ENCODE measurements at regions not wholly inside any gene's neighbourhood (a gene's known extent, or its start where the extent isn't known, plus 50 kb on each side); places are given as distances from the start of the nearest gene placed in this dataset.

- Histone ChIP-seq H4K5ac (ENCODE audit: low read depth, low read length) (no peak overlapping the region), H3K9me3 (ENCODE audit: control insufficient read depth, insufficient read depth, low read length) (peaks cover 8% of the 10 kb centered on the region), H3K27ac (ENCODE audit: insufficient read depth, low read length) (no peak overlapping the region), H2AK9ac (replicated peaks; ENCODE audit: low read depth, low read length, poor library complexity) (no peak overlapping the region), H3K4me1 (ENCODE audit: control insufficient read depth, insufficient read depth, low read length) (no peaks in the 10 kb centered on the region), H3K4me2 (ENCODE audit: low read depth, low read length) (no peak overlapping the region), H3K4ac (ENCODE audit: low read depth, low read length) (no peak overlapping the region), H4K20me1 (ENCODE audit: insufficient read depth, low read length) (no peaks in the 10 kb centered on the region), H3K4me3 (ENCODE audit: insufficient read depth, low read depth, low read length) (no peak overlapping the region), H3K9me1 (ENCODE audit: insufficient read depth, low read length) (no peaks in the 10 kb centered on the region), H2AFZ (replicated peaks; ENCODE audit: low read length, poor library complexity) (no peak overlapping the region), H2BK120ac (ENCODE audit: low read depth, low read length) (no peak overlapping the region), H3K36me3 (ENCODE audit: control insufficient read depth, insufficient read depth, low read length) (no peaks in the 10 kb centered on the region), H3K18ac (ENCODE audit: low read depth, low read length) (no peak overlapping the region), H3K27me3 (ENCODE audit: control insufficient read depth, insufficient read depth, low read length) (no peaks in the 10 kb centered on the region), H2BK15ac (ENCODE audit: low read depth, low read length) (no peak overlapping the region), H4K8ac (ENCODE audit: low read depth in 2 of 2, low read length in 2 of 2) (no peak overlapping the region), H3K56ac (ENCODE audit: extremely low read depth, insufficient read depth, low read length) (no peak overlapping the region), H2AK5ac (ENCODE audit: low read depth, low read length) (no peak overlapping the region), H2BK5ac (ENCODE audit: low read depth, low read length, poor library complexity, severe bottlenecking) (no peak overlapping the region), H3K79me1 (ENCODE audit: low read depth in 1 of 2, low read length in 2 of 2) (no peaks in the 10 kb centered on the region), H3K9ac (ENCODE audit: low read depth, low read length) (no peak overlapping the region), H4K91ac (ENCODE audit: insufficient read depth, low read depth, low read length) (no peak overlapping the region), H3K23ac (ENCODE audit: low read depth, low read length) (no peak overlapping the region), H3K14ac (replicated peaks; ENCODE audit: low read depth, low read length) (no peak overlapping the region), H2BK20ac (ENCODE audit: low read depth, low read length) (no peak overlapping the region)
- intact Hi-C loops (cut with micrococcal nuclease) (no loop called here), dilution Hi-C loops (cut with HindIII; ENCODE audit: low sequenced_read_pairs, unreplicated experiment) (no loop called here), in situ Hi-C loops (cut with MboI; ENCODE audit: low sequenced_read_pairs) (no loop called here)
- ATAC-seq (ENCODE audit: low read depth) (no peak), DNase-seq (no peak)
- BruUV-seq (replicated peaks) = no TSS peak
- TF ChIP-seq MAFK (IDR thresholded peaks at IDR 0.05; ENCODE audit: low read depth, low read length) = no peak
- no peak for TF ChIP-seq RFX5 (IDR thresholded peaks at IDR 0.05; ENCODE audit: low read depth, low read length)
- CTCF ChIA-PET = no interaction called here
- POLR2A ChIA-PET (ENCODE audit: unreplicated experiment) = no interaction called here
These were observed 75.0 kb upstream of the IZUMO3 start for GRCh38 chr9:24620741-24621140.

All from IMR-90 (cell line).